DND-41 (cell line): ENCODE measurements at regions not wholly inside any gene's neighbourhood (a gene's known extent, or its start where the extent isn't known, plus 50 kb on each side); places are given as distances from the start of the nearest gene placed in this dataset.

Source experiments
- ATAC-seq: fragments of 200-7000 bp; cut with Tn5 transposase; 3 replicates; pipeline ENCODE4 v1.9.1; 2021; ENCODE audit warnings: low read depth; ENCODE audit not compliant: insufficient read depth
- DNase-seq: peaks from one replicate; pipeline ENCODE4 v3.0.0-alpha.2; 2020
- H2AFZ ChIP-seq: 2 replicates; pipeline ENCODE4 v1.6.0; 2012; ENCODE audit warnings: low read depth, low read length
- H3K27ac ChIP-seq: 2 replicates; pipeline ENCODE4 v1.5.1; 2012; ENCODE audit warnings: low read length, inconsistent platforms
- H3K27me3 ChIP-seq: fragments of 200-600 bp; sonication (generic); 2 replicates; pipeline ENCODE4 v1.6.0; 2012; ENCODE audit warnings: low read length, mild to moderate bottlenecking, inconsistent platforms; ENCODE audit not compliant: insufficient read depth, poor library complexity
- H3K36me3 ChIP-seq: 2 replicates; pipeline ENCODE4 v1.5.1; 2012; ENCODE audit warnings: low read length, inconsistent platforms; ENCODE audit not compliant: insufficient read depth
- H3K4me1 ChIP-seq: 2 replicates; pipeline ENCODE4 v1.5.1; 2012; ENCODE audit warnings: mild to moderate bottlenecking, low read length; ENCODE audit not compliant: insufficient read depth
- H3K4me2 ChIP-seq: 2 replicates; pipeline ENCODE4 v1.6.0; 2012; ENCODE audit warnings: mild to moderate bottlenecking, moderate library complexity, low read length, inconsistent platforms; ENCODE audit not compliant: insufficient read depth
- H3K4me3 ChIP-seq, 2 experiments: fragments of 200-600 bp in 1 of 2; shearing (Covaris generic) in 1 of 2; 2 replicates each; pipeline ENCODE4 v1.5.1; 2012 to 2016; ENCODE audit warnings: inconsistent platforms in 2 of 2, low read length in 2 of 2, mild to moderate bottlenecking in 2 of 2, low read depth in 1 of 2, moderate library complexity in 1 of 2
- H3K79me2 ChIP-seq: 2 replicates; pipeline ENCODE4 v1.6.0; 2012; ENCODE audit warnings: low read length, inconsistent platforms; ENCODE audit not compliant: insufficient read depth
- H3K9ac ChIP-seq: 2 replicates; pipeline ENCODE4 v1.6.0; 2012; ENCODE audit warnings: low read depth, mild to moderate bottlenecking, inconsistent platforms, low read length, moderate library complexity
- H3K9me3 ChIP-seq: 2 replicates; pipeline ENCODE4 v1.5.1; 2012; ENCODE audit warnings: low read length, moderate library complexity, mild to moderate bottlenecking, inconsistent platforms; ENCODE audit not compliant: insufficient read depth, severe bottlenecking
- H4K20me1 ChIP-seq: 2 replicates; pipeline ENCODE4 v1.6.0; 2012; ENCODE audit warnings: low read length; ENCODE audit not compliant: insufficient read depth
- EZH2 ChIP-seq: IDR thresholded peaks from 3 replicates; pipeline ENCODE4 v1.6.1; 2012; ENCODE audit warnings: borderline replicate concordance, low read depth, mild to moderate bottlenecking, moderate library complexity, low read length, inconsistent platforms; ENCODE audit not compliant: severe bottlenecking
- TF ChIP-seq, protein P1 (sequence below): IDR thresholded peaks from 2 replicates; pipeline ENCODE4 v1.5.1; 2012; ENCODE audit warnings: borderline replicate concordance, low read length, moderate library complexity, mild to moderate bottlenecking; ENCODE audit not compliant: poor library complexity, severe bottlenecking; ENCODE audit errors: extremely low read depth

DNA sequence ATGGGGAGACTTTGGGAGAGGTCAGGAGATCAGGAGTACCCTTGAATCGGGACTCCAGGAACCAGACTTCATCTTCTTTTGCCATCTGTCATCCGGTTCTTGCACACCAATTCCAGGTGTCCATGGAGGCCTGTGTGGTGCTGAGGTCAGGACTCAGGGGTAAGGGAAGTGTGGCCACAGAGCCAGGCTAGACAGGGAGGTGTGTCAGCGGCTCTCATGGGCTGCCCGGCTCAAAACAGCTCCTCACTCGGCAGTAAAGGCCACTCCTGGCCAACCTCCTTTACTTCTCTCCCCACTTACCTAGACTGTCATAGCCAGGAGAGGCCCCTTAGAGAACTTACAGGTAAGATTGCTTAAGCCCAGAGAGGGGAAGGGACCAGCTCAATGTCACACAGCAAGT lies 75.7 kb upstream of the NECTIN1 start:
- Histone ChIP-seq H2AFZ (no peak overlapping the region), H3K9ac (no peak overlapping the region), H4K20me1 (no peaks in the 10 kb centered on the region), H3K9me3 (no peaks in the 10 kb centered on the region), H3K4me1 (no peaks in the 10 kb centered on the region), H3K79me2 (no peaks in the 10 kb centered on the region), H3K36me3 (no peaks in the 10 kb centered on the region), H3K27me3 (peaks cover 14% of the 10 kb centered on the region), H3K27ac (no peak overlapping the region), H3K4me3 (no peak overlapping the region), H3K4me2 (no peak overlapping the region)
- DNase-seq = no peak
- no peak for ATAC-seq
- TF ChIP-seq, protein P1, sequence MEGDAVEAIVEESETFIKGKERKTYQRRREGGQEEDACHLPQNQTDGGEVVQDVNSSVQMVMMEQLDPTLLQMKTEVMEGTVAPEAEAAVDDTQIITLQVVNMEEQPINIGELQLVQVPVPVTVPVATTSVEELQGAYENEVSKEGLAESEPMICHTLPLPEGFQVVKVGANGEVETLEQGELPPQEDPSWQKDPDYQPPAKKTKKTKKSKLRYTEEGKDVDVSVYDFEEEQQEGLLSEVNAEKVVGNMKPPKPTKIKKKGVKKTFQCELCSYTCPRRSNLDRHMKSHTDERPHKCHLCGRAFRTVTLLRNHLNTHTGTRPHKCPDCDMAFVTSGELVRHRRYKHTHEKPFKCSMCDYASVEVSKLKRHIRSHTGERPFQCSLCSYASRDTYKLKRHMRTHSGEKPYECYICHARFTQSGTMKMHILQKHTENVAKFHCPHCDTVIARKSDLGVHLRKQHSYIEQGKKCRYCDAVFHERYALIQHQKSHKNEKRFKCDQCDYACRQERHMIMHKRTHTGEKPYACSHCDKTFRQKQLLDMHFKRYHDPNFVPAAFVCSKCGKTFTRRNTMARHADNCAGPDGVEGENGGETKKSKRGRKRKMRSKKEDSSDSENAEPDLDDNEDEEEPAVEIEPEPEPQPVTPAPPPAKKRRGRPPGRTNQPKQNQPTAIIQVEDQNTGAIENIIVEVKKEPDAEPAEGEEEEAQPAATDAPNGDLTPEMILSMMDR = no peak
- TF ChIP-seq EZH2 = no peak

DNA sequence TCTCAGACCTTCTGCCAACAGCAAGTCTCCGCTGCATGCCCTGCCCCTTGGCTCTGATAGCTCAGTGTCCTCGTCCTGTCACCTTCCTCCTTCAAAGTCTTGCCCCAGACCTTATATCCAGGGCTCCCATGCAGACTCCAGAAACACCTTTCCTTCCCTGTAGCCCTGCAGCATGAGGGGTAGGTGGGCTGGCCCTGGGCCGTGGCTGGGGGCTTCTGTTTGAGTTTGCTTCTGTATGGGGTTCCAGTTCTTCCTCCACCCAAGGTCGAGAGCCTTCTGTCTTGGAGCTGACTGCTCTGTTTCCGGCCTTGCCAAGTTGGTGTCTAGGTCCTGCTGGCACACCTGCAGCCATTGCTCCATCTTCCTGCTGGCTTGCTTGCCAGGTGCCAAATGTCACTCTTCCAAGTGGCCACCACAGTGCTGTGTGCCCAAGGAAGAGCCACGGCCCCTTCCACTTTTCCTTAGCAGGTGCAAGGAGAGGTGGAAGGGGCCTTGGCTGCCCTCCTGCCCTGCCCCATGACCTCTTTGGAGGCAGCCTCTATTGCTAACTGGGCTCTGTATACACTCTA lies 74.8 kb upstream of the NECTIN1 start:
- Histone ChIP-seq H3K9me3 (no peaks in the 10 kb centered on the region), H2AFZ (no peak overlapping the region), H3K27me3 (peaks cover 14% of the 10 kb centered on the region), H3K9ac (no peak overlapping the region), H3K4me3 (no peak overlapping the region), H3K79me2 (no peaks in the 10 kb centered on the region), H4K20me1 (no peaks in the 10 kb centered on the region; the same call in 1 of the 2 replicates), H3K27ac (no peak overlapping the region), H3K4me2 (no peak overlapping the region), H3K4me1 (no peaks in the 10 kb centered on the region), H3K36me3 (no peaks in the 10 kb centered on the region)
- TF ChIP-seq EZH2 = no peak
- TF ChIP-seq, protein P1 = no peak
- ATAC-seq (no peak), DNase-seq (no peak)

DNA sequence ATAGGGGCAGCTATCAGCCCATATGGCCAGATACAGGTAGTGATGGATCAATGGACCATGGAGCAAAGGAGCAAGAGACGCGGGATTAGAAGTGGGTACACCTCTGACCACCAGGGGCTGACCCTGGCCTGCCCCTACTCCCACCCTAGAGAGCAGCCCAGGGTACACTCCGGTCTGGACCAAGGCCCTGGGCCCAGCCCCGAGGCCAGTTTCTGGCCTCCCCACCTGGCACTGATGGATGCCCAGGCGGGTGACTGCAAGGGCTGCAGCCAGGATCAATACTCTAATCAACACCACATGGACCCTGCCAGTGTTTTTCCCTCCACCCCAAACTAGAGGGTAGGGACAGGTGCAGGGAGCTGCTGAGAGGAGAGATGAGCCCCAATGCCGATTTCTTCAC lies 74.1 kb upstream of the NECTIN1 start:
- H2AFZ ChIP-seq = no peak overlapping the region
- H3K27ac ChIP-seq = no peak overlapping the region
- ATAC-seq = no peak

More for the DNA sequence above, 74.1 kb upstream of the NECTIN1 start:
- no peak overlapping the region for H3K4me2 ChIP-seq
- no peaks in the 10 kb centered on the region for H3K4me1 ChIP-seq
- no peak overlapping the region for H3K4me3 ChIP-seq
- no peaks in the 10 kb centered on the region for H3K9me3 ChIP-seq
- DNase-seq = no peak
- no peaks in the 10 kb centered on the region for H3K36me3 ChIP-seq
- peaks cover 14% of the 10 kb centered on the region for H3K27me3 ChIP-seq
- H4K20me1 ChIP-seq = no peaks in the 10 kb centered on the region; the same call in 1 of the 2 replicates
- TF ChIP-seq, protein P1 = no peak
- no peak for TF ChIP-seq EZH2
- no peaks in the 10 kb centered on the region for H3K79me2 ChIP-seq
- H3K9ac ChIP-seq = no peak overlapping the region
